GM12892 (cell line): ENCODE measurements at regions not wholly inside any gene's neighbourhood (a gene's known extent, or its start where the extent isn't known, plus 50 kb on each side); places are given as distances from the start of the nearest gene placed in this dataset.

Source experiments
- POLR2A ChIP-seq: IDR thresholded peaks from 2 replicates; pipeline ENCODE4 v1.6.1; 2011; ENCODE audit warnings: low read depth, low read length, control low read depth
- TAF1 ChIP-seq: IDR thresholded peaks from 2 replicates; pipeline ENCODE4 v1.6.1; 2011; ENCODE audit warnings: low read depth, mild to moderate bottlenecking, control low read depth, low read length, borderline replicate concordance

- TF ChIP-seq TAF1, result no peak
- TF ChIP-seq POLR2A, result no peak
Observed at GRCh38 chr3:176683382-176683781, 513.9 kb downstream of the TBL1XR1 start.
